Neural crest cell (in vitro differentiated cells): ENCODE measurements at regions not wholly inside any gene's neighbourhood (a gene's known extent, or its start where the extent isn't known, plus 50 kb on each side); places are given as distances from the start of the nearest gene placed in this dataset.

Source experiments
- DNase-seq: peaks from one replicate; pipeline ENCODE4 v3.0.0; 2021; ENCODE audit warnings: low read depth, mixed read lengths, low spot score
- H3K27ac Mint-ChIP-seq: one replicate; pipeline ENCODE4 v1.8.0; 2021; ENCODE audit warnings: mild to moderate bottlenecking, mixed read lengths; ENCODE audit not compliant: unreplicated experiment
- H3K27me3 Mint-ChIP-seq: 2 replicates; pipeline ENCODE4 v1.8.0; 2021; ENCODE audit warnings: low read depth, mild to moderate bottlenecking, mixed read lengths
- H3K36me3 Mint-ChIP-seq: 2 replicates; pipeline ENCODE4 v1.8.0; 2021; ENCODE audit warnings: low read depth, mild to moderate bottlenecking, mixed read lengths
- H3K4me1 Mint-ChIP-seq: 2 replicates; pipeline ENCODE4 v1.8.0; 2021; ENCODE audit warnings: mixed read lengths
- H3K4me3 Mint-ChIP-seq: one replicate; pipeline ENCODE4 v1.8.0; 2021; ENCODE audit warnings: mild to moderate bottlenecking, mixed read lengths
- H3K9me3 Mint-ChIP-seq: 2 replicates; pipeline ENCODE4 v1.8.0; 2021; ENCODE audit warnings: mixed read lengths
- CTCF ChIP-seq: fragments of 200-600 bp; sonication (generic); conservative IDR thresholded peaks from 2 replicates; pipeline ENCODE4 v1.5.0; 2021; ENCODE audit warnings: antibody characterized with exemption, mild to moderate bottlenecking

- Mint-ChIP-seq H3K4me1 (no peaks in the 10 kb centered on the region), H3K27me3 (no peaks in the 10 kb centered on the region), H3K4me3 (no peak overlapping the region), H3K36me3 (no peaks in the 10 kb centered on the region), H3K27ac (no peak overlapping the region), H3K9me3 (no peaks in the 10 kb centered on the region)
- DNase-seq, result no peak
- no peak for TF ChIP-seq CTCF
Observed at GRCh38 chr18:39519741-39520140, 1954.1 kb upstream of the CELF4 start.

GRCh38 chr18:39515299-39515698 lies 1949.7 kb upstream of the CELF4 start:
- H3K4me3 Mint-ChIP-seq, result no peak overlapping the region
- H3K4me1 Mint-ChIP-seq, result peaks cover 6% of the 10 kb centered on the region
- no peak for DNase-seq
- peaks cover 3% of the 10 kb centered on the region for H3K9me3 Mint-ChIP-seq
- H3K27ac Mint-ChIP-seq, result no peak overlapping the region
- peaks cover 4% of the 10 kb centered on the region for H3K36me3 Mint-ChIP-seq
- H3K27me3 Mint-ChIP-seq, result no peaks in the 10 kb centered on the region
- TF ChIP-seq CTCF, result no peak

GRCh38 chr18:39513186-39513585 lies 1947.6 kb upstream of the CELF4 start:
- Mint-ChIP-seq H3K9me3 (peaks cover 3% of the 10 kb centered on the region), H3K4me3 (no peak overlapping the region), H3K27ac (peak overlapping the region; percentile 47), H3K27me3 (no peaks in the 10 kb centered on the region), H3K4me1 (peaks cover 6% of the 10 kb centered on the region), H3K36me3 (peaks cover 5% of the 10 kb centered on the region)
- no peak for DNase-seq
- no peak for TF ChIP-seq CTCF

GRCh38 chr18:39506581-39507330 lies 1941.2 kb upstream of the CELF4 start:
- H3K36me3 Mint-ChIP-seq, result peaks cover 7% of the 10 kb centered on the region
- H3K27ac Mint-ChIP-seq, result no peak overlapping the region
- H3K4me1 Mint-ChIP-seq, result peaks cover 5% of the 10 kb centered on the region
- H3K4me3 Mint-ChIP-seq, result no peak overlapping the region
- DNase-seq, result no peak
- peaks cover 5% of the 10 kb centered on the region for H3K9me3 Mint-ChIP-seq
- no peaks in the 10 kb centered on the region for H3K27me3 Mint-ChIP-seq
- TF ChIP-seq CTCF, result no peak

- H3K36me3 Mint-ChIP-seq, result no peaks in the 10 kb centered on the region
- peaks cover 3% of the 10 kb centered on the region for H3K9me3 Mint-ChIP-seq
- DNase-seq, result no peak
- TF ChIP-seq CTCF, result no peak
- peaks cover 17% of the 10 kb centered on the region for H3K4me1 Mint-ChIP-seq
- H3K27me3 Mint-ChIP-seq, result no peaks in the 10 kb centered on the region
- H3K27ac Mint-ChIP-seq, result no peak overlapping the region
- H3K4me3 Mint-ChIP-seq, result no peak overlapping the region
Observed at GRCh38 chr18:39500306-39500705, 1934.7 kb upstream of the CELF4 start.
